HepG2 (cell line): ENCODE measurements at regions not wholly inside any gene's neighbourhood (a gene's known extent, or its start where the extent isn't known, plus 50 kb on each side); places are given as distances from the start of the nearest gene placed in this dataset.
A peak's percentile ranks its signal among the peaks of the same experiment; 100 is the strongest.

Experiments
- ATAC-seq: fragments of 200-7000 bp; cut with Tn5 transposase; 3 replicates; pipeline ENCODE4 v1.9.1; 2020; ENCODE audit warnings: mild to moderate bottlenecking, moderate library complexity
- BruUV-seq: library from RNA; stranded (reverse); fragments of 400-500 nt; replicated peaks from 2 replicates; lab custom pipeline; 2021; lab: Mats Ljungman, UMichigan
- CTCF ChIA-PET: fragments of 300-600 bp; formaldehyde crosslinking; extraction: SDS; loops from one replicate; lab custom pipeline; 2021; ENCODE audit warnings: low total read pairs, inconsistent platforms, low intra/inter-chr PET ratio; lab: Yijun Ruan, JAX
- POLR2A ChIA-PET: fragments of 350-600 bp; sonication (Branson Sonifier 250); formaldehyde crosslinking; loops from one replicate; lab custom pipeline; 2020; ENCODE audit warnings: antibody characterized with exemption, inconsistent platforms; lab: Yijun Ruan, JAX
- DNase-seq: peaks from one replicate; pipeline ENCODE4 v3.0.0-alpha.2; 2015; ENCODE audit warnings: low spot score
- FAIRE-seq: peaks from 3 replicates; lab custom pipeline; 2011; peaks lifted over from hg19 to GRCh38; lab: Jason Lieb, UNC
- H2AFZ ChIP-seq: one replicate; pipeline ENCODE4 v1.6.1; 2011; ENCODE audit warnings: low read length, inconsistent platforms
- H3K27ac ChIP-seq: fragments of 300-600 bp; 3 replicates; pipeline ENCODE4 v1.8.0; 2011; ENCODE audit warnings: mixed run types, mild to moderate bottlenecking, mixed read lengths, low read length, inconsistent platforms; ENCODE audit not compliant: insufficient read depth; ENCODE audit errors: extremely low read length
- H3K27me3 ChIP-seq, 2 experiments: fragments of 200-600 bp in 1 of 2; 2 replicates in 1 of 2; 3 replicates in 1 of 2; pipeline versions ENCODE4 v1.6.0 to v1.8.0; 2011; ENCODE audit warnings: low read length in 2 of 2, mild to moderate bottlenecking in 2 of 2, moderate library complexity in 2 of 2, inconsistent platforms in 1 of 2; ENCODE audit not compliant: insufficient read depth in 2 of 2, control insufficient read depth in 1 of 2
- H3K36me3 ChIP-seq, 2 experiments: fragments of 200-600 bp in 1 of 2; replicated peaks in 1 of 2; 2 replicates in 1 of 2; 3 replicates in 1 of 2; pipeline versions ENCODE4 v1.5.1 to v1.8.0; 2011; ENCODE audit warnings: low read length in 2 of 2, inconsistent platforms in 1 of 2; ENCODE audit not compliant: insufficient read depth in 2 of 2, control insufficient read depth in 1 of 2
- H3K4me1 ChIP-seq: 2 replicates; pipeline ENCODE4 v1.5.1; 2012; ENCODE audit warnings: low read length, inconsistent platforms; ENCODE audit not compliant: insufficient read depth
- H3K4me2 ChIP-seq: 2 replicates; pipeline ENCODE4 v1.6.0; 2011; ENCODE audit warnings: low read depth, low read length, inconsistent platforms
- H3K4me3 ChIP-seq, 3 experiments: fragments of 200-600 bp in 1 of 3; sonication (generic), shearing (Covaris generic) in 1 of 3; replicated peaks in 1 of 3; 2 replicates each; pipeline ENCODE4 v1.5.1; 2011 to 2016; ENCODE audit warnings: low read length in 3 of 3, inconsistent platforms in 2 of 3, low read depth in 2 of 3, mild to moderate bottlenecking in 2 of 3, control low read depth in 1 of 3, mixed read lengths in 1 of 3; ENCODE audit not compliant: insufficient read depth in 1 of 3
- H3K79me2 ChIP-seq: one replicate; pipeline ENCODE4 v1.6.1; 2011; ENCODE audit warnings: low read length, inconsistent platforms; ENCODE audit not compliant: insufficient read depth
- H3K9ac ChIP-seq: 2 replicates; pipeline ENCODE4 v1.6.0; 2011; ENCODE audit warnings: mild to moderate bottlenecking, low read depth, low read length, inconsistent platforms; ENCODE audit not compliant: insufficient read depth
- H3K9me3 ChIP-seq: 2 replicates; pipeline ENCODE4 v1.5.1; 2012; ENCODE audit warnings: mild to moderate bottlenecking, low read length
- H4K20me1 ChIP-seq: 2 replicates; pipeline ENCODE4 v1.6.0; 2011; ENCODE audit warnings: inconsistent platforms, mild to moderate bottlenecking, low read length, moderate library complexity; ENCODE audit not compliant: insufficient read depth
- ATF6 ChIP-seq: sonication (generic); formaldehyde crosslinking; conservative IDR thresholded peaks from 2 replicates; pipeline ENCODE4 v1.4.0; 2020; ENCODE audit warnings: missing genetic modification reagents
- CTCF ChIP-seq: sonication (generic); formaldehyde crosslinking; IDR thresholded peaks from 2 replicates; pipeline ENCODE4 v1.5.0; 2020; ENCODE audit warnings: mild to moderate bottlenecking, missing genetic modification reagents, moderate library complexity
- E2F1 ChIP-seq: sonication (generic); formaldehyde crosslinking; IDR thresholded peaks from 2 replicates; pipeline ENCODE4 v1.5.0; 2020; ENCODE audit warnings: missing genetic modification reagents
- MAF1 ChIP-seq: sonication (generic); formaldehyde crosslinking; IDR thresholded peaks from 2 replicates; pipeline ENCODE4 v1.5.0; 2020; ENCODE audit warnings: missing genetic modification reagents, borderline replicate concordance
- PHF21A ChIP-seq: sonication (generic); formaldehyde crosslinking; IDR thresholded peaks from 2 replicates; pipeline ENCODE4 v1.5.0; 2020; ENCODE audit warnings: mild to moderate bottlenecking, missing genetic modification reagents
- WGBS: methylation state at CpG from one replicate; pipeline ENCODE4 v1.1.6; 2017; ENCODE audit warnings: low lambda C conversion rate; 5-methylcytosine and 5-hydroxymethylcytosine counted together
- in situ Hi-C: cut with HindIII; loops from 2 replicates; pipeline ENCODE4 v1.10.0; 2017; ENCODE audit warnings: low pct_unique_long_range_greater_than_20kb; ENCODE audit not compliant: extremely low pct_ligation_motif_present
- intact Hi-C: fragments of 100-400 bp; cut with micrococcal nuclease; formaldehyde crosslinking; loops from one replicate; pipeline ENCODE4 v1.10.0; 2022; ENCODE audit not compliant: unreplicated experiment

- TF ChIP-seq CTCF (CRISPR knock-in tag) (0 out of 2 replicates have a peak, but pooled peaks have one; percentile 7), MAF1 (no peak)
- CTCF ChIA-PET = no interaction called here
- Histone ChIP-seq H3K36me3 (no peaks in the 10 kb centered on the region), H3K4me2 (no peak overlapping the region), H3K27ac (no peak overlapping the region), H2AFZ (no peak overlapping the region), H3K27me3 (no peaks in the 10 kb centered on the region), H3K79me2 (no peaks in the 10 kb centered on the region), H3K9me3 (no peaks in the 10 kb centered on the region), H4K20me1 (no peaks in the 10 kb centered on the region), H3K4me1 (no peaks in the 10 kb centered on the region), H3K4me3 (no peak overlapping the region), H3K9ac (no peak overlapping the region)
- POLR2A ChIA-PET = no interaction called here
- ATAC-seq (no peak), FAIRE-seq (no peak), DNase-seq (no peak)
- intact Hi-C loops = no loop called here
- in situ Hi-C loops = no loop called here
- WGBS = 7% methylated on average over 2 of the region's 2 CpGs
- BruUV-seq = no TSS peak
Observed at GRCh38 chr4:130306566-130306965, 1210.6 kb downstream of the C4orf33 start.

- in situ Hi-C loops (no loop called here), intact Hi-C loops (no loop called here)
- Histone ChIP-seq H3K9ac (no peak overlapping the region), H3K27me3 (no peaks in the 10 kb centered on the region), H3K4me2 (no peak overlapping the region), H3K27ac (no peak overlapping the region), H4K20me1 (no peaks in the 10 kb centered on the region), H3K79me2 (no peaks in the 10 kb centered on the region), H2AFZ (no peak overlapping the region), H3K36me3 (no peaks in the 10 kb centered on the region), H3K4me3 (no peak overlapping the region), H3K9me3 (no peaks in the 10 kb centered on the region), H3K4me1 (no peaks in the 10 kb centered on the region)
- DNase-seq = no peak
- TF ChIP-seq E2F1 = no peak
- no peak for TF ChIP-seq ATF6 (CRISPR knock-in tag)
- TF ChIP-seq PHF21A = no peak
- POLR2A ChIA-PET = no interaction called here
- CTCF ChIA-PET = no interaction called here
- ATAC-seq = no peak
- WGBS = 41% methylated on average over 2 of the region's 2 CpGs
- FAIRE-seq = no peak
- no TSS peak for BruUV-seq
Observed at GRCh38 chr4:130309221-130309620, 1213.3 kb downstream of the C4orf33 start.
